Fibroblast of lung (primary cell): ENCODE measurements at regions not wholly inside any gene's neighbourhood (a gene's known extent, or its start where the extent isn't known, plus 50 kb on each side); places are given as distances from the start of the nearest gene placed in this dataset.

ENCODE experiments used
- EZH2 ChIP-seq: IDR thresholded peaks from 2 replicates; pipeline ENCODE4 v1.5.1; 2012; ENCODE audit warnings: low read length, control low read depth, mild to moderate bottlenecking; ENCODE audit errors: missing control alignments
- TF ChIP-seq, protein P1 (sequence below), 2 donors: IDR thresholded peaks in 1 of 2; conservative IDR thresholded peaks in 1 of 2; 1 replicate in 1 of 2; 2 replicates in 1 of 2; pipeline ENCODE4 v1.5.1; 2011 to 2012; ENCODE audit warnings: low read length in 2 of 2, control low read depth in 1 of 2, inconsistent platforms in 1 of 2, low read depth in 1 of 2, mild to moderate bottlenecking in 1 of 2

DNA sequence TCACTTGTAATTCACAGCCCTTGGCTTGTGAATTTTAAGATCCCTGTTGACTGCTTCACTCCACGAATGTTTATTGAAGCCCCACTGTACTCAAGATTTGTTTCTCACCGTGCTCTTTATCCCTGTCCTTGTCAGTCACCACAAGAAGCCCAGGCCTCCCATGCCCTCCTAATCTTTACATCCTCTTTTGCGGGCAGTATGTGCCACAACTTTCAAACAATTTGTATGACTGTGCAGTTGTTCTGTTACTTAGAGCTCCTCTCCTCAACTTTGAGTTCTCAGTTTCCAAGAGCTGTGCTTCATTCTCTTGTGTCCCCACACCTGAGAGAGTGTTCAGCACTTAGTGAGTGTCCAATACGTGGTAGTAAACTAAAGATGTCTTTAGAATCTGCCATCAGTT, 467.7 kb downstream of the NKX6-1 start:
- TF ChIP-seq, protein P1, sequence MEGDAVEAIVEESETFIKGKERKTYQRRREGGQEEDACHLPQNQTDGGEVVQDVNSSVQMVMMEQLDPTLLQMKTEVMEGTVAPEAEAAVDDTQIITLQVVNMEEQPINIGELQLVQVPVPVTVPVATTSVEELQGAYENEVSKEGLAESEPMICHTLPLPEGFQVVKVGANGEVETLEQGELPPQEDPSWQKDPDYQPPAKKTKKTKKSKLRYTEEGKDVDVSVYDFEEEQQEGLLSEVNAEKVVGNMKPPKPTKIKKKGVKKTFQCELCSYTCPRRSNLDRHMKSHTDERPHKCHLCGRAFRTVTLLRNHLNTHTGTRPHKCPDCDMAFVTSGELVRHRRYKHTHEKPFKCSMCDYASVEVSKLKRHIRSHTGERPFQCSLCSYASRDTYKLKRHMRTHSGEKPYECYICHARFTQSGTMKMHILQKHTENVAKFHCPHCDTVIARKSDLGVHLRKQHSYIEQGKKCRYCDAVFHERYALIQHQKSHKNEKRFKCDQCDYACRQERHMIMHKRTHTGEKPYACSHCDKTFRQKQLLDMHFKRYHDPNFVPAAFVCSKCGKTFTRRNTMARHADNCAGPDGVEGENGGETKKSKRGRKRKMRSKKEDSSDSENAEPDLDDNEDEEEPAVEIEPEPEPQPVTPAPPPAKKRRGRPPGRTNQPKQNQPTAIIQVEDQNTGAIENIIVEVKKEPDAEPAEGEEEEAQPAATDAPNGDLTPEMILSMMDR (conservative IDR thresholded peaks at IDR 0.05 in 1 of 2, IDR thresholded peaks at IDR 0.05 in 1 of 2; ENCODE audit: low read depth in 1 of 2, low read length in 2 of 2) = no peak
- TF ChIP-seq EZH2 = no peak
